HK-2 (cell line): ENCODE measurements at regions not wholly inside any gene's neighbourhood (a gene's known extent, or its start where the extent isn't known, plus 50 kb on each side); places are given as distances from the start of the nearest gene placed in this dataset.

Experiments used
- DNase-seq: peaks from one replicate; pipeline ENCODE4 v3.0.0-alpha.2; 2018; ENCODE audit not compliant: unreplicated experiment

DNA sequence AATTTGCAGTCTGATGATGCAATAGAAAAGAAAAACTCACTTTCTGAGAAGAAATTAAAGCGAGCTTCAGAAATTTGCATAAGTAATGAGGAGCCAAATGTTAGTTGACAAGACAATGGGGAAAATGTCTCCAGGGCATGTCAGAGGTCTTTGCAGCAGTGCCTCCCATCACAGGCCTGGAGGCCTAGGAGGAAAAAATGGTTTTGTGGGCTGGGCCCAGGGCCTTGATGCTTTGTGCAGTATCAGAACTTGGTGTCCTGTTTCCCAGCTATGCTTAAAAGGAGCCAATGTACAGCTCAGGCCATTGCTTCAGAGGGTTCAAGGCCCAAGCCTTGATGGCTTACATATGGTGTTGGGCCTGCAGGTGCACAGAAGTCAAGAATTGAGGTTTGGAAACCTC, 298.4 kb downstream of the SMARCA2 start:
- DNase-seq: no peak

DNA sequence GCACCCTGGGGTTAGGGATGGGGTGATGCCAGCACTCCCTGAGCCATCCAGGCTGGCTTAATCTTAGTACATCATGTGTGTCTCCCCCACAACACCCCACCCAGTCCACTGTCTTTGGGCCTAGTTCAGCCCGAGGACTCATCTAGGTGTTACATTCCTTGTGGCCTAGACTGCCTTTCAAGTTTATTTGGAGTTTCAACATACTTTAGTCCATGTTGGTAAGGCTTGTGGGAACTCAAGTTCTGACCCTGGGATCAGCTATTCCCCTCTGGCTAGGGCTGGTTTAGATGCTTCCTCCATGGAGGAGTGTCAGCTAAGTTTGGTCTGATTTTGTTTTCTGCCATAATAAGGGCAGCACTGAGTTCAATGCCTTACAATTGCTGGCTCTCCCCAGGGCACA, 302.4 kb downstream of the SMARCA2 start:
- DNase-seq: no peak

DNA sequence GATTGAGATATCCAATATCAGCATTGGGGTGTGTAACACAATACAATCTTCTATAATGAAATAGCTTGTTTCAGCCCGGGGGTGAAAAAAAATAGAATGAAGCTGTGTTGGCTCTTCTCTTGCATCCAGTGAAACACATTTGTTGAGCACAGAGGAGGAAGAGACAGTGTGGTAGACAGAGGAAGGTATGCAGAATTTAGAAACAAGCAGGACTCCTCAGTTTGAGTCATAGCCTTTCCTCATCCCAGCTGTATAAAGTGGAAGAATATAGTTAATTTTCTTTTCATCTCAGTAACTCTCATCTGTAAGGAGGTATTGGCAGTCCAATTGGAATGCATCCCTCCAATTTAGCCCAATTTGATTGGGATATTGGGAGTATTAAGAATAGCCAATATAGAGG, 302.2 kb upstream of the VLDLR start:
- DNase-seq: no peak

DNA sequence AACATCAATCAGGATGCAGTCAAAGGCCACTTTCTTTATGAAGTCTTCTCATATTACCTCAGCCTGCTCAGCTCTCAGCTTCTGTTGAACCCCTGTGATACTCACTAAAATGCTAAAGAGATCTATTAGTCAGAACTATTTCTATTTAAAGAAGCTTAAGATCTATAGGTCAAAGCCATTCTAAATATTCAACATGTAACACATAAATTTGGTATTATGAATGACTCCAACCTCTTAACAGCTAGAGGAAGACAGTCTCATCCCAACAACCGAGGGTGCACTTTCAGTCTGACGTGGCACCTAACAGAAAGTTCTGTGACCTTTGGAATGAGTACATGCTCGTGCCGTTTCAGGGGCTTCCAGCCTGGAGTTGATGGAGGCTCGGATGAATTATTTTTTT, 301.5 kb upstream of the VLDLR start:
- DNase-seq: no peak

DNA sequence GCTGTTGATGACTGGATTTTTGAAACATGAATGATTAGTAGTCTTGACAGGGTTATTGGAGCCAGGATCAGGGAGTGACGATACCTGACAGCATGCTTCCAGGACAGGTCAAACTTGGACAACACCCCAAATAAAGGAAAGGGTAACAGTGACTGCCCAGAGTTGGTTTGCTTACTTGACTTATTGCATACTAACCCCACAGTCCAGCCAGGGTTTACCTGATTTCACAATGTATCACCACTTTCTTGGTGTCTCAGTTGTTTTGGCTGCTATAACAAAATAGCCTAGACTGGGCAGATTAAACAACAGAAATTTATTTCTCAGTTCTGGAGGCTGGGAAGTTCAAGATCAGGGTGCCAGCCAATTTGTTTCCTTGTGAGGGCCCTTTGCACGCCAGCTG, 301.0 kb upstream of the VLDLR start:
- no peak for DNase-seq

DNA sequence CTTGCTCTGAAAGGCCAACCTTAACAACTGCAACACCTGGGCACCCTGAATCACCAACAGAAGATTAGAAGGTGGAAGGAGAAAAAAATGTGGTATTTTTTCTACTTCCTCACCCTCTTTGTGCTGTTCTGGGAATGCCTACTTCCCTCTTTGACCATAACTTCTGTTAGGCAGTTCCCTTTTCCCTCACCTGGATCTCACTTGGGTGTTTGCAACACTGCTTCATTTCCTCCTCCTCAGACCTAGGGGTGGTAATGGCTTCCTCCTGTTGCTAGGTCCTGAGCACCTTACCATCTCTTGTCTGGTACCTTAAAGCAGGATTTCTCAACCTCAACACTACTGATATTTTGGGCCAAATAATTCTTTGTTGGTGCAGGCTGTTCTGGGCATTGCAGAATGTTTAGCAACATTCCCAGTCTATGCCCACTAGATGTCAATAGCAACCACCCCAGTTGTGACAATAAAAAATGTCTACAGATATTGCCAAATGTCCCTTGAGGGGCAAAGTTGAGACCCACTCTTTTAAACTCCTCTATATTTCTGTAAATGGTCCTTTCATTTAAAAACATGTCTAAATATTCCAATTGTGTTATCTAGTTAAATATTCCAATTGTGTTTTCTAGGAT, 300.0 kb upstream of the VLDLR start:
- no peak for DNase-seq

DNA sequence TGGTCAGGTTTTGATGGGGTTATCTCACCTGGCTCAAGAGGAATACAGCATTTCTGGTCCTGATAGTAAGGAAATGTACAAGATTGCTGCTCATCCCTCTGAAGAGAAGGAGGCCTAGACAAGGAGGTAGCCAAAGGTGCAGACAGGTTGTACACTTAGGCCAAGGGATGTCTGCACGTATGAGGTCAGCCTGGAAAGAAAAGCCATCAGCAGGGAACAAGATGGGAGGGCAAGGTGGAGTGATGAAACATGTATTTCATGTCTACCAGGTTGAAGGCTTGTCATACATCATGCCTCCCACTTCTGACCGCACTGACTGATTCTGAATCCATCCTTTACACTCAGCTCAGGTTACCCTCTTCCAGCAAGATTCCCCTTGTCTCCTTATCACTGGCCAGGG, 296.8 kb upstream of the VLDLR start:
- no peak for DNase-seq

DNA sequence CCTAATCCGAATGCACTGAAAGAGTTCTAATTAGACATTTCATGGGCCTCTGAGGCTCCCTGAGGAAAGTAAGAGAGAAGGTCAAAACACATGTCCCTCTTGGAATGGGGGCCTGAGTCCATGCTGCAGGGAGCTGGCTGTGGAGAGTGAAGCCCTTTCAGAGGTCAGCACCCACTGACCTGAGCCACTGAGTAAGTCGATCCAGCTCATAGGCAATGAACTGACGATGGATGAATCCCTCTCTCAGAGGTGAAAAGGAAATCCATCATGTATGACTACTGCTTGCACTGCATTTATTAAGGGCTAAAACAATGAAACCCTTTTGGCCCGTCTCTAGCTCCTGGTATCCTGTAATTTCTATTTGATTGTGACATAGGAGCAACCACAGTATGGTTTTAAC, 288.9 kb upstream of the VLDLR start:
- no peak for DNase-seq

DNA sequence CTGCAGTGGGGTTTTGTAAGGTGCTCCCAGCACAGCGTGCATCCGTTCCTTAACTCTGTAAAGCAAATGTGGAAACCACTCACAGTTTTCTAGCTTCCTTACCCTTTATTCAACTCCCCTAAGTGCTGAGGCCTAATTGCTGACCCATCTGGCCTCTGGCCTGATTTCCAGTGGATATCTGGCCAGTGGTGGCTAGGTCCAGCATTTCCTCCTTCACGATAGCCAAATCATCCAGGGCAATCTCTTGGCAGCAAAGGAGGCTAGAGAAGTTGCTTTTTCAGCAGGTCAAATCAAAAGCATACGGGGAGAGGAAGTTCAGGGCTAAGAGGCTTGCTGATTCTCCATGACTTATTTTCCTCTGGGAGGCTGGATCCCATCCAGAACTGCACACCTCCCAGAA, 286.3 kb upstream of the VLDLR start:
- no peak for DNase-seq

DNA sequence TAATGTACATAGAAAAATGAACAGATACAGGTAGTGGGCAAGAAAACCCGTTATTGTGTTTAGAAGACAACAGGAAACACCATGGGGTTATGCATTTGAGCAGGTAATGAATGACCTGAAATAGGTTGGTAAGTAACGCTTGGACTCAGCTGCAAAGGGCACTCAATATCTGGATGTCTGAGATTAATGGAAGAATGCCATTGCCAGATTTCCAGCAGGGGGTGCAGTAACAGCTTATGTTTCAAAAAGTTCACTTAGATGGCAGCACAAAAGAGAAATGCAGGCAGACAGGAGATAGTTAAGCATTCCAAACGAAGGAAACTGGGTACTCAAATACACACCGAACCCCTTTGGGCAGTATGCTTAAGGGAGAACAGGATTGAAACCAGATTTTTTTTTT, 285.5 kb upstream of the VLDLR start:
- DNase-seq: no peak

DNA sequence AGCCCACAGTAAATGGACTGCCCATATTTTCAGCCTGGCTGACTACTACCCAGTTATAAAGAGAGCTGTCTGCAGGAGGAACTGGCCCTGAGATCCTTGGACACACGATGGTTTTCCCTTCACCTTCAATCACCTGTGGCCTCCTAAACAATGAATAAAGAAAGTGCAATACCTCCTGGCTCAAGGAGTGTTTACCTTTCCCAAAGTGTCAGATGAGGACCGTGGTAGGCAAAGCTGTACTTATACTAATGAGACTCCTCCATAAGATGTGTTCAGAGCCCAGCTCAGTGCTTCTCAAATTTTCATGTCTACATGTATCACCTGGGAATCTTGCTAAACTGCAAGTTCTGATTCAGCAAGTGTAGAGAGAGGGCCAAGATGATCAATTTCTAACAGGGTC, 284.5 kb upstream of the VLDLR start:
- DNase-seq: no peak

DNA sequence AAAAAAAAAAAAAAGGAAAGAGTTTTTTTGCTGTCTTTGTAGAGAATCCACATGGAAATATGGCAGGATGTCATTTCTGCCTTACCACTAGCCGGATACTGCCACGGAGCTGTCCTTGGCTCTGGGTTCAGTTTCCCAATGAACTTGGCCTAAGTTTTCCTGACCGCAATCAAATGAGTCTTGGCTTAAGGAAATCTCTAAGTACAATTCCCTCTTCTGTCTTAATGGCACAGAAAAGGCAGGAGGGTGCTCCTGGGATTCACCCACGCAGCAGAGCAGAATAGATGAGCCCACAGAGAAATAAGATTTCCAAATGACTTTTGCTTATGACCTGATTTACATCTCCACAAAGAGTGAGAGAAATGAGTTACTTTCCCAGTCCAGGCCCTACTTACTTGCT, 284.0 kb upstream of the VLDLR start:
- no peak for DNase-seq

DNA sequence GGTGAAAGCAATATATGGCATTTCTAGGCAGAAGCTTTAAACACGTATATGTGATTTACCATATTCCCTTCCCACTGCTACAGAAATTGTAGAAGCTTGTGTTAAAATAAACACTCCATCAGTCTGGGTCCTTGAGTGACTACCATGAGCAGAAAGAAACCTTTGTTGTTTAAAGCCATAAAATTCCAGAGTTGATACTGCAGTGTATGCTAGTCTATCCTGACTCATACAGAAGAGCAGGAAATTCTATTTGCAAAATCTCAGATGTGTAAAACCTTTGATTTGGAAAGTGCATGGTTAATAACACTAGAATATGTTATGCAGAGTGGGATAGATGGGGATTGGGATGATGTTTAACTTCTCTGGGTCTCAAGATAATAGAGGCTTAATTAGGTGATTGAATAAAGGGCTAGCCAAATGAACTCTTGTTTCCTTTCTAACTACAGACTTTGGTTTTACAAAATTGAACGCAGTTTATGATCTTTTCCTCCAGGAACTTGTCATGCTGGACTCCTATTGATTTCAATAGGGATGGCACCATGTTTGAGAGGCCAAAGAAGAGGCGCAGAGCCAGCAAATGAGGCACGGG, 282.7 kb upstream of the VLDLR start:
- no peak for DNase-seq

DNA sequence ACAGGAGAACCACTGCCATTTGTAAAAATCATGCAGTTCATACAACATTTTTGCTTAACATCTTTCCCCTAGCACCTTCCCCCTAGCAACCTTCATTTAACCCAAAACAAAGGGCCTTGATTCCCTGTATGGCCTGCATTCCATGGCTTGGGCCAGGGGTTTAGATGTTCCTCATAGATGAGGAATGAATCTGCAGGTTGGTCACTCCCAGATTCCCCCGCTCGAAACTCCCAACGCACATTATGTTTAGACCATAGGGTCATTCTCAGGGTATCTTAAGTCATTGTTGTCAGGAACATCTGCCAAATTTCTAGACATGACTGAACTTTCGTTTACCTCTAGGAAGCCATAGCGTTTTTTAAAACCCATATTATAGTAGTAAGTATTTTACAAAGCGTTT, 282.2 kb upstream of the VLDLR start:
- DNase-seq: no peak

DNA sequence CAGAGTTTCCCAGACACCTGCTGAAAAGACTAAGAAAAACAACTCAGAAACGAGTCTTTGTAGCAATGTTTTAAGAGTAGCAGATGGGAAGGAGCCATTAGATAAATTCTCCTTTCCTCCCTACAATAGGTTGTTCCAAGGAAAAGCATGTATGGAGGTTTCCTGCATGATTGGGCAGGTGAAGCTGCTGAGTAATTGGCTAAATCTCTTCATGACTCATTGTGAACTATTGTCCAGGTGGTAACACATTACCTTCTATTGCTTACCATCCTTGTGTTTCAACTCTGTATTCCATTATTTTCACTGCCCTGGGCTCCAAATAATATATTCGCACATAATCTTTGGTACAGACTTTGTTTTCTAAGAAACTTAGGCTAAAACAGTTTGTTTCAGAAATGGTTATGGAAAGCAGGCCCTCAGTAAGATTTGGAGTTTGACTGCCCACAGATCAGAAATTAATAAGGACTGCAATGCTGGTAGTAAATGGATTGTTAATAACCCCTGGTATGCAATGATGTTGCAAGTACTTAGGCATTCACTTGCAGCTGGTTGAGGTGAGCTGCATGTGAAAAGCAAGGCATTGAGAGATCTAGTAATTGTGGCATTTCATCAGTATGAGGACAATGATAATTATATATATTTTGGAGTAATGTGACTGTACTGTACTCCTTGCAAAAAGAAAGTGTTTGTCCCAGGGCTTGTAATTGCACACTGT, 281.4 kb upstream of the VLDLR start:
- no peak for DNase-seq

DNA sequence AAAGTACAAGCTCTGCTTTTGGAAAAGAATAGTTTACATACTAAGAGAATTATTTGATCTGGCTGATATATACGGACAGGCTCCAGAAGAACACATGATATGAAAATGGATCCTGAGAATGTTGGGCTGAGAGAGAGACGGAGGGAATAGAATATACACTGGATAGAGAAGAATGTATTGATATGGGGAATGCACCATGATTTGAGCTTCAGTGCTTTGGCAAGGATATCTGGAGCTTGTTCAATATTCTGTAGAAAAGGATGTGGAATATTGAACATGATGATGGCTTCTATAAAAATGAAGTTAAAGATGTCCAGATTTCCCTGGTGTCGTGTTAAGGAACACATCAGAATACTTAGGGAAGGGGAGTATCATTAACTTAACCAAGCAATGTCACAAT, 280.5 kb upstream of the VLDLR start:
- DNase-seq: no peak

DNA sequence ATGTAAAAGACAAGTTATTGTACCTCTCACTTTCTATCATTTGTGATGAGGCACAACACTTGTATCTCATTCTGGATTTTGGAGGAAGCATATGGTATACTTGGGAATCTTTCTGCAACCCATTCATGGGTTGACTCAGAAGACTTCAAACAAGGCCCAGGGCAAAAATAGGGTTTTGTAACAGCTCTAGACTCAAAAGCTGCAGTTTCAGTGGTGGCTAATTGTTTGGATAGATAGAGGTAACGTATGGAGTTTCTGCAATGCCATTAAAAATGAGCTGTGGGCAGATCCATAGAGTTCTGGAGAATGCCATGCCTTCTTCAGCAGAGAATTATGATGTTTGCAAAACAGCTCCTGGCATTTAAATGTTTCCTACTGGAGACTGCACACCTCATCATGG, 279.6 kb upstream of the VLDLR start:
- DNase-seq: no peak

DNA sequence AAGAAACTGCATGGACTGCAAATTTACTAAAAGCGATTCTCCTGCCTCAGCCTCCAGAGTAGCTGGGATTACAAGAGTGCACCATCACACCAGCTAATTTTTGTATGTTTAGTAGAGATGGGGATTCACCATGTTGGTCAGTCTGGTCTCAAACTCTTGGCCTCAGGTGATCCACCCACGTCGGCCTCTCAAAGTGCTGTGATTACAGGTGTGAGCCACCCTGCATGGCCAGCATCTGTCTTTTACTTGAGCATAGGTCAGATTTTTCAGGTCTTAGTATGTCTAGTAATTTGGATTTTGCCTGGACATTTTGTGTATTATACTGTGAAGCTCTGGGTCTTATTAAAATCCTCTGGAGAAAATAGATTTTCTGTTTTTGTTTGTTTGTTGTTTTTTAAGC, 277.8 kb upstream of the VLDLR start:
- DNase-seq: no peak

DNA sequence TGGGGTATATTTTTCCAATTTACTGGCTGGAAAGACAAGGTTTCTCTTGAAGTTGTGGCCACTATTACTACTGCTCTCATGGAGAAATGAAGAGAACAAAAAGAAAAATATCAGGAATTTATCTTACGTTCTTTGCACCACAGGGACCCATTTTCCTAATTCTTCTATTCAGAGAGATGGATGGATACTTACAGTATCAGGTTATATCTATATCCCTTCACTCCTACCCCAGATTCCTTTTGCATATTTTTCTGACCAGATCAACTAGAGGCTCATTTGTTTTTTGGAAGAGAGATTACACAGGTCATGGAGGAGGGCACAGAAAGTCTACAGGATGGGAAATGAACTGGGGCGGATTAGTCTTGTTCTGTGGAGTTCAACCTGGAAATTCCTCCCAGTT, 277.2 kb upstream of the VLDLR start:
- no peak for DNase-seq

DNA sequence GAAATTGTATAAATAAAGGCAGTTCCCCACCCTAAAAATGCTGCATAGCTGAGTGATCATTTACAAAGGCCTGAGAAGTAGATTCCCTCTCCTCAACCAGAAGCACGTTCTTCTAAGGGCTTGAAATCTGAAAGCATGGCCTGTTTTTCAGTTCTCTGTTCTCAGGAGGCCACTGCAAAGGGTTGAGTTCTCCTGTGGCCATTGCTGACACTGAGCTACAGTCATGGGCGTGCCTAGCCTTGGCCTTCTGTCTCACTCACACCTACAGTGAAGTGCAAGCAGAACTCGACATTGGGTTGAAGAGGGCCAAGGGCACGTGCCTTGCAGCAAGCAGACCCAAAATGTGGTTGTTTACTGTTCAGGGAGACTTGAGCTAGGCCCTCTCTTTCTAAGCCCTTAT, 276.6 kb upstream of the VLDLR start:
- no peak for DNase-seq

DNA sequence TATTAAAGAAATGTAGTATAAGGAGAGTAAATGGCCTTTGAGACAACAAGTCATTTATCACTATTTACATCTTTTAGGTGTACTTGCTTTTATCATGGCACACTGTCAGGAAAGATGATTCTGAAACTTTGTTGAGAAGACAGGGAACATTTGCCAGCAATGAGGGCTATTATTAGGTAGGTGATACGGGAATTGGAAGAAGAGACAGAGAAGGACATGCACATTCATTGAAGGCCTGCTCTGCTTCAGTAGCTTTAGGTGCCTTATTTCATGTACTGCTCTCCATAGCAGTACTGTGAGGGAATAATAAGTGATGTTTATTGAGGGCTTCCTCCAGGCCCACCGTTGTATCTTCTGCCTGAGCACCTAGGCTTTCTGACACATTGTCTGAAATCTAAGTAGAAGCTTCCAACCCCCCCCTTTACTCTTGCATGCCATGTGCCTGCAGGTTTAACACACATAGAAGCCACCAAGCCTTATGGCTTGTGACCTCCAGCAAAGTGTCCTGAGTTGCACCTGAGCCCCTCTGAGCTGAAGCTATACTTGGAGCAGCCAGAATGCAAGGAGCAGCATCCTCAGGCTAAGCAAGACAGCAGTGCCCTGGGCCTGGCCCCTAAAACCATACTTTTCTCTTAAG, 275.2 kb upstream of the VLDLR start:
- no peak for DNase-seq

DNA sequence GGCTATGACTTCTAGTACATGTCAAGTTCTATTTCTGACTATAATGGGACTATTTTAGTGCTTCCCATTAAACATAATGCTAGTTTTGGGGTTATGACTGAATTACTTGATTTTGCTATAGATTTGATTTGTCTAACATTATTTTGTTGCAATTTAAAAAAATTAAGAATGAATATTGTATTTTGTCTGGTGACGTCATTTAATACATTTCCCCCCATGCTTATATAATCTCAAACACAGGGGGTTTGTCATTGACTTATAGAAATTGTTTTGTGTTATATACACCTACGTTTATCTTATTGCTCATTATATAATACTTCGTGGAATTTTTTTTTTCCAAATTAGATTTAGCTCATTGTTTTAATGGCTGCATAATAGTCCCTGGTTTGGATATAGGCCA, 270.3 kb upstream of the VLDLR start:
- no peak for DNase-seq

DNA sequence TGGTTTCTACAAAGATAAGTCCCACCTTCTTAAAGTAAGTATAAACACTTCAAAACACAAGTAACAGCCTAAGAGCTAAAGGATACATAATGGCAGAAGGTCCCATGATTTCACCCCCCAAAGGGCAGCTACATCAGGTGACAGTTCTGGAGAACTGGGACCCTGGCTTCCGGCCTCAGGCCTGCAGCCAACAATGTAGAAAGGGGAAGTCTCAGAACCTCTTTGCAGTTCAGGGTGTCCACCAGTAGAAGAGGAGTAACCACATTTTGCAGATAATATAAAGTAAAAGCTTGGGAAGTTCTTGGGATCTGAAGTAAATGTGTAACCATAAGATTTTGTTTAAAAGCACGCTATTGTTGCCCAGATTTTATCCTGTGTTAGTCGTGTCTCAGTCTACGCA, 267.4 kb upstream of the VLDLR start:
- DNase-seq: no peak
